ENCODE measurements at regions not wholly inside any gene's neighbourhood (a gene's known extent, or its start where the extent isn't known, plus 50 kb on each side); places are given as distances from the start of the nearest gene placed in this dataset.
"Not testable (repeated sequence)": the region's sequence is repeated elsewhere in the genome, so short reads cannot be mapped to it uniquely, and the experiment has no call there.

- DNase-seq, result no peak
These were observed 76.2 kb upstream of the PPP2R2D start for GRCh38 chr10:131824371-131825149.

- DNase-seq, result no peak
These were observed 75.5 kb upstream of the PPP2R2D start for GRCh38 chr10:131825150-131825848.

- no peak for DNase-seq
These were observed 74.7 kb upstream of the PPP2R2D start for GRCh38 chr10:131825960-131826650.

GRCh38 chr10:131829156-131829930, 71.5 kb upstream of the PPP2R2D start:
- DNase-seq, result no peak

GRCh38 chr10:131830446-131831130, 70.2 kb upstream of the PPP2R2D start:
- no peak for DNase-seq

- no peak for DNase-seq
These were observed 69.2 kb upstream of the PPP2R2D start for GRCh38 chr10:131831561-131831960.

GRCh38 chr10:131832056-131832685, 68.6 kb upstream of the PPP2R2D start:
- no peak for DNase-seq

GRCh38 chr10:131833013-131833412, 67.8 kb upstream of the PPP2R2D start:
- no peak for DNase-seq

- DNase-seq, result no peak
These were observed 67.2 kb upstream of the PPP2R2D start for GRCh38 chr10:131833446-131834080.

GRCh38 chr10:131834152-131834810, 66.5 kb upstream of the PPP2R2D start:
- DNase-seq, result no peak

- no peak for DNase-seq
These were observed 61.7 kb upstream of the PPP2R2D start for GRCh38 chr10:131838966-131839742.

- not testable (repeated sequence) for DNase-seq
These were observed 60.7 kb upstream of the PPP2R2D start for GRCh38 chr10:131839880-131840787.

GRCh38 chr10:131840788-131841118, 60.1 kb upstream of the PPP2R2D start:
- no peak for DNase-seq

- no peak for DNase-seq
These were observed 59.6 kb upstream of the PPP2R2D start for GRCh38 chr10:131841131-131841660.

- no peak for DNase-seq
These were observed 59.1 kb upstream of the PPP2R2D start for GRCh38 chr10:131841661-131842139.

GRCh38 chr10:131842351-131843088, 58.3 kb upstream of the PPP2R2D start:
- no peak for DNase-seq

- DNase-seq, result no peak
These were observed 57.7 kb upstream of the PPP2R2D start for GRCh38 chr10:131843089-131843595.

GRCh38 chr10:131843881-131844284, 56.9 kb upstream of the PPP2R2D start:
- no peak for DNase-seq

Data from AML-193 (cell line).